PC-9 (cell line): ENCODE measurements at regions not wholly inside any gene's neighbourhood (a gene's known extent, or its start where the extent isn't known, plus 50 kb on each side); places are given as distances from the start of the nearest gene placed in this dataset.

Experiments used
- BruUV-seq: library from RNA; stranded (reverse); fragments of 400-500 nt; replicated peaks from 2 replicates; lab custom pipeline; 2021; lab: Mats Ljungman, UMichigan
- CTCF ChIA-PET: fragments of 300-600 bp; sonication (Branson Sonifier 250); formaldehyde crosslinking; loops from one replicate; lab custom pipeline; 2022; ENCODE audit warnings: antibody characterized with exemption; lab: Charles Lee
- POLR2A ChIA-PET: fragments of 300-600 bp; sonication (Branson Sonifier 250); formaldehyde crosslinking; loops from one replicate; lab custom pipeline; 2022; ENCODE audit warnings: antibody characterized with exemption; ENCODE audit not compliant: unreplicated experiment; lab: Charles Lee
- DNase-seq, 2 experiments: peaks; one replicate each; pipeline versions ENCODE4 v3.0.0 to v3.0.0-alpha.2; 2015 to 2022; ENCODE audit warnings: mixed read lengths in 1 of 2
- H2AFZ ChIP-seq: fragments of 200-600 bp; sonication (generic); 2 replicates; pipeline ENCODE4 v1.8.1; 2017; ENCODE audit warnings: antibody characterized with exemption
- H3F3A ChIP-seq: fragments of 200-600 bp; sonication (generic); 2 replicates; pipeline ENCODE4 v1.8.1; 2017; ENCODE audit warnings: antibody characterized with exemption, mild to moderate bottlenecking, low read depth; ENCODE audit not compliant: insufficient read depth
- H3K27ac ChIP-seq: fragments of 200-600 bp; sonication (generic); 2 replicates; pipeline ENCODE4 v1.6.1; 2016; ENCODE audit warnings: mixed run types
- H3K27me3 ChIP-seq: fragments of 200-600 bp; sonication (generic); 2 replicates; pipeline ENCODE4 v1.6.1; 2016; ENCODE audit warnings: low read depth, mixed run types; ENCODE audit not compliant: insufficient read depth
- H3K36me3 ChIP-seq: fragments of 200-600 bp; sonication (generic); 2 replicates; pipeline ENCODE4 v1.6.1; 2016; ENCODE audit warnings: low read depth, mixed run types
- H3K4me1 ChIP-seq: fragments of 200-600 bp; sonication (generic); replicated peaks from 2 replicates; pipeline ENCODE4 v1.6.1; 2016; ENCODE audit warnings: mixed run types; ENCODE audit not compliant: insufficient read depth
- H3K4me2 ChIP-seq: fragments of 200-600 bp; sonication (generic); 2 replicates; pipeline ENCODE4 v1.6.1; 2017; ENCODE audit warnings: mixed run types
- H3K4me3 ChIP-seq: fragments of 200-600 bp; sonication (generic); 2 replicates; pipeline ENCODE4 v1.6.1; 2016; ENCODE audit warnings: mixed run types
- H3K79me2 ChIP-seq: fragments of 200-600 bp; sonication (generic); 2 replicates; pipeline ENCODE4 v1.6.1; 2017; ENCODE audit warnings: low read depth, mixed run types
- H3K9me2 ChIP-seq: fragments of 200-600 bp; sonication (generic); 2 replicates; pipeline ENCODE4 v1.8.1; 2017; ENCODE audit warnings: mild to moderate bottlenecking; ENCODE audit not compliant: insufficient read depth
- H3K9me3 ChIP-seq: fragments of 200-600 bp; sonication (generic); 2 replicates; pipeline ENCODE4 v1.8.1; 2016; ENCODE audit warnings: low read depth; ENCODE audit not compliant: insufficient read depth
- H4K20me1 ChIP-seq: fragments of 200-600 bp; sonication (generic); 2 replicates; pipeline ENCODE4 v1.8.1; 2017; ENCODE audit not compliant: insufficient read depth
- CTCF ChIP-seq: fragments of 200-600 bp; sonication (generic); conservative IDR thresholded peaks from 2 replicates; pipeline ENCODE4 v1.6.1; 2017; ENCODE audit warnings: mixed run types, antibody characterized with exemption, mild to moderate bottlenecking, moderate library complexity
- EZH2 ChIP-seq: fragments of 200-600 bp; sonication (generic); IDR thresholded peaks from 2 replicates; pipeline ENCODE4 v1.8.0; 2017; ENCODE audit warnings: antibody characterized with exemption, low read depth
- intact Hi-C: fragments of 100-400 bp; cut with micrococcal nuclease; formaldehyde crosslinking; loops from one replicate; pipeline ENCODE4 v1.10.0; 2022; ENCODE audit not compliant: unreplicated experiment

DNA sequence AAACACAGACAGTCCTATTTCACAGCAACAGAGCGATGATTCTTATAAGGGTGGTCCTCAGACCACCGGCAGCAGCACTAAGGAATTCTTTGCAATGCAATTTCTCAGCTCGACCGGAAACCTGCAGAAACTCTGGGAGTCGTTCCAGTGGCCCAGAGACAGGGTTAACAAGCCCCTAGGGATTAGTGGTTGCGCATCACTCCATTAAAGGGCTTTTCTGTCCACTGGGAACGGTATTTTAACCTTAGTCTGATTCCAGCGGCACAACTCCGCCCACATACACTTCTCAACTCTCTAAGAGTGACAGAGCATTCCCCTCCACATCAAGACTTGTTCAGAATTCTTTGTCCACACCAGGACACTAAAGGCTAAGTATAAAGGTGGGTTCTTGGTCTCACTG lies 341.5 kb downstream of the TFAP2A start:
- Histone ChIP-seq H3F3A (no peaks in the 10 kb centered on the region), H3K9me2 (no peaks in the 10 kb centered on the region), H3K27ac (no peak overlapping the region), H3K36me3 (no peaks in the 10 kb centered on the region), H4K20me1 (no peaks in the 10 kb centered on the region), H3K4me2 (no peak overlapping the region), H3K4me1 (no peaks in the 10 kb centered on the region), H3K79me2 (no peaks in the 10 kb centered on the region), H3K27me3 (no peaks in the 10 kb centered on the region), H3K4me3 (no peak overlapping the region), H3K9me3 (no peaks in the 10 kb centered on the region), H2AFZ (no peak overlapping the region)
- BruUV-seq = no TSS peak
- ChIA-PET POLR2A (no interaction called here), CTCF (no interaction called here)
- intact Hi-C loops = no loop called here
- DNase-seq = no peak
- TF ChIP-seq EZH2 (no peak), CTCF (no peak)

DNA sequence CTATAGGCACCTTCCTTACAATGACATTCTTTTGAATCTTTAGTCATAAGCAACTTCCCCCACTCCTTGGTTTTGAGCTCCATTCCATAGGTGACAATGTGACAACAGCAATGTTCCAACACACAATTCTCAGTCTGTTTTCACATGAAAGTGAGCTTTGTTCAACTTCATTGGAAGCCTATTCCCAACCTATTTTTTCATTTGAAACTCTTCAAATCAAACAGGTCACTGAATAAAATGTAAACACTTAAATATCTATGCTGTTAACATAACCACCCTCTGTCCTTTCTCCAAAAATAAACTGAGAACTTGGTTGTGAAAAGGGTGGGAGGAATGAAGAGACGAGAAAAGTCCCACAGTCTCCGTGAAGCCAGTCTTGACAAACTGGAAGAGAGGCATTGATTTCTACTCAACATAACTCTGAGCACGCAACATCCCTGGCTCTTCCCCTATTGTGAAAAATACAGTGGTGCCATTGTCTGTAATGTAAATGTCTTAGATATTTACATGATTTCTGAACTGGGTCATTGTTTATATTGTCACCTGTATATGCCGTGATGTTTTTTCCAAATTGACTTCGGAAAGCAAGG lies 343.1 kb downstream of the TFAP2A start:
- Histone ChIP-seq H3K4me2 (no peak overlapping the region), H3K27me3 (no peaks in the 10 kb centered on the region), H2AFZ (no peak overlapping the region), H3K27ac (no peak overlapping the region), H3K9me3 (no peaks in the 10 kb centered on the region), H3F3A (no peaks in the 10 kb centered on the region), H3K4me3 (no peak overlapping the region), H3K79me2 (no peaks in the 10 kb centered on the region), H4K20me1 (no peaks in the 10 kb centered on the region), H3K4me1 (no peaks in the 10 kb centered on the region), H3K9me2 (no peaks in the 10 kb centered on the region), H3K36me3 (no peaks in the 10 kb centered on the region)
- POLR2A ChIA-PET = no interaction called here
- CTCF ChIA-PET = no interaction called here
- DNase-seq = no peak
- intact Hi-C loops = no loop called here
- BruUV-seq = no TSS peak
- TF ChIP-seq CTCF (no peak), EZH2 (no peak)

GRCh38 chr6:10060004-10060403 lies 354.9 kb downstream of the TFAP2A start:
- Histone ChIP-seq H3K36me3 (no peaks in the 10 kb centered on the region), H3K79me2 (no peaks in the 10 kb centered on the region), H3F3A (no peaks in the 10 kb centered on the region), H3K9me2 (no peaks in the 10 kb centered on the region), H4K20me1 (no peaks in the 10 kb centered on the region), H3K27ac (no peak overlapping the region), H3K27me3 (no peaks in the 10 kb centered on the region), H3K9me3 (no peaks in the 10 kb centered on the region), H3K4me3 (no peak overlapping the region), H3K4me1 (no peaks in the 10 kb centered on the region), H2AFZ (no peak overlapping the region), H3K4me2 (no peak overlapping the region)
- ChIA-PET POLR2A (no interaction called here), CTCF (no interaction called here)
- intact Hi-C loops = no loop called here
- no TSS peak for BruUV-seq
- no peak for DNase-seq
- TF ChIP-seq EZH2 (no peak), CTCF (no peak)
